ENCODE measurements at regions not wholly inside any gene's neighbourhood (a gene's known extent, or its start where the extent isn't known, plus 50 kb on each side); places are given as distances from the start of the nearest gene placed in this dataset.

DNA sequence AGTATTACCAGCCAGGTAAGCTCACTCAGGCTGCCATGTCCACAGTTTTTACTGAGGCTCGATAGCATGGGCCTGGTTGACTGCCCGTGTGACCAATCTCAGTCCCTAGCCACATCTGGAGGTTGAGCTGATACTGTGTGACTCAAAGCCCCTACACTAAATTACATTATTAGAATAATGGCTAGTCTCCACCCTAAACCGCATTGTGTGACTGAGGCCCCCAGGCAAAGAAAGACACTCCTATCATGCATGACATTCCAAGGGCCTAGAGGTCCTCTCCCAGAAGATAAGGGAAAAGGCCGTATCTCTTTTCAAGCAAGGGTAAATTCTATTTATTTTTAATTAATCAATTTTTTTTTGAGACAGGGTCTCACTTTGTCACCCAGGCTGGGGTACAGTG lies 505.3 kb downstream of the HAPSTR1 start:
- H3K9me3 ChIP-seq: no peaks in the 10 kb centered on the region
- no peaks in the 10 kb centered on the region for H3K4me1 ChIP-seq
- no peaks in the 10 kb centered on the region for H3K36me3 ChIP-seq
- no peak overlapping the region for H3K4me3 ChIP-seq
- TF ChIP-seq, protein P1, sequence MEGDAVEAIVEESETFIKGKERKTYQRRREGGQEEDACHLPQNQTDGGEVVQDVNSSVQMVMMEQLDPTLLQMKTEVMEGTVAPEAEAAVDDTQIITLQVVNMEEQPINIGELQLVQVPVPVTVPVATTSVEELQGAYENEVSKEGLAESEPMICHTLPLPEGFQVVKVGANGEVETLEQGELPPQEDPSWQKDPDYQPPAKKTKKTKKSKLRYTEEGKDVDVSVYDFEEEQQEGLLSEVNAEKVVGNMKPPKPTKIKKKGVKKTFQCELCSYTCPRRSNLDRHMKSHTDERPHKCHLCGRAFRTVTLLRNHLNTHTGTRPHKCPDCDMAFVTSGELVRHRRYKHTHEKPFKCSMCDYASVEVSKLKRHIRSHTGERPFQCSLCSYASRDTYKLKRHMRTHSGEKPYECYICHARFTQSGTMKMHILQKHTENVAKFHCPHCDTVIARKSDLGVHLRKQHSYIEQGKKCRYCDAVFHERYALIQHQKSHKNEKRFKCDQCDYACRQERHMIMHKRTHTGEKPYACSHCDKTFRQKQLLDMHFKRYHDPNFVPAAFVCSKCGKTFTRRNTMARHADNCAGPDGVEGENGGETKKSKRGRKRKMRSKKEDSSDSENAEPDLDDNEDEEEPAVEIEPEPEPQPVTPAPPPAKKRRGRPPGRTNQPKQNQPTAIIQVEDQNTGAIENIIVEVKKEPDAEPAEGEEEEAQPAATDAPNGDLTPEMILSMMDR (IDR thresholded peaks at IDR 0.05): no peak
- no peak for TF ChIP-seq POLR2A (IDR thresholded peaks at IDR 0.05)
- no peak for TF ChIP-seq POLR2AphosphoS5 (IDR thresholded peaks at IDR 0.05)
- DNase-seq (ENCODE audit: low spot score in 2 of 2): no peak
- intact Hi-C loops (cut with DNase I; ENCODE audit: low total_unique reads): no loop called here
- H3K27ac ChIP-seq: no peak overlapping the region
- peaks cover 0 to 10% of the 10 kb centered on the region in 2 donors for H3K27me3 ChIP-seq

DNA sequence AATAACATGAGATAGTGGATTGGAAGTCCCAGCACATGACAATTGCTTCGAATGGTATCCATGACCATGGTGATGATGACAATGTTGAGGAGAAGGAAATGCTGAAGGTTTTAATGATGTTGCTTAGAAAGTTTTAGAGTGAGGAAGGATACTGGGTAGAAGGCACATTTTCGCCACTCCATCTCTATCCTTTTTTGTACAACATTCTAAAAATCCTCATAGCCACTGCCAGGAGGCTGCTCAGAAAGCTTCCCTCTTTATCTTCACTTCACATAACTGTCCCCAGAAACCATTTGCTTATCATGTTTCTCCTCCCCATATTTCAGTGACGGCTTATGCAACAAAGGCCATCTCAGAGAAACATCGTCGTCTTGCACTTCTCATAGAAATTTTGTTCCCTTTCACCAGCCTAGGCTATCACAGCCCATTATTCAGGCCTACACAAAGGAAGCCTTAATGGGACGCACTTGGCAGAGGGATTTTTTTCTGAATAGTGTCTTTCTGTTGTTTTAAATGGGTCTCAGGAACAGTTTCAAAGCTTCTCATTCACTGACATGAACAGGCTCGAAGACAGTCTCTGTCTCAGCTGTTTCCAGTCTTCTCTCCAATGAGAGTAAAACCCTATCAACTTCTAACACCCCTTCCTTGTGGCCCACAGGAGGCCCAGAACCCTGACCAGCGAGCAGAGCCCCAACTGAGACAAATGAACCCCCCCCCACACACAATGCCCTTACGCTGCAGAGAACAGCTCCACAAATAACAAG lies 506.7 kb downstream of the HAPSTR1 start:
- Histone ChIP-seq H3K27ac (no peak overlapping the region), H3K36me3 (no peaks in the 10 kb centered on the region), H3K4me3 (no peak overlapping the region), H3K27me3 (peaks cover 0 to 10% of the 10 kb centered on the region in 2 donors), H3K9me3 (no peaks in the 10 kb centered on the region), H3K4me1 (no peaks in the 10 kb centered on the region)
- intact Hi-C loops (cut with DNase I; ENCODE audit: low total_unique reads): no loop called here
- no peak for DNase-seq (ENCODE audit: low spot score in 2 of 2)
- TF ChIP-seq POLR2AphosphoS5 (IDR thresholded peaks at IDR 0.05) (no peak), POLR2A (IDR thresholded peaks at IDR 0.05) (no peak)
- TF ChIP-seq, protein P1 (IDR thresholded peaks at IDR 0.05): no peak

DNA sequence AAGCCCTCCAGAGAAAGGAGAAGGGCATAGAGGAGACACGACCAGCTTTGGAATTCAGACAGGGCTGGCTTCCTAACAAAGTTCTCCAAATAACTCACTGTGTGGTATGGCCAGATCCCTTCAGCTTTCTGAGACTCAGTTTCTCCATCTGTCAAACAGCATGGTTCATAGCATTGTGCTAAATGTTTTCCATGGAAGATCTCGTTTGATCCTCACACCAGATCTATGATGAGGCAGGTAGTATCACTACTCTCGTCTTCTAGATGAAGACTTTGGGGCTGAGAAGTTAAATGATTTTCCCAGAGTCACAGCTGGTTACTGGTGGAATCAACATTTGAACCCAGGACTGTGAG lies 507.3 kb downstream of the HAPSTR1 start:
- H3K27me3 ChIP-seq: peaks cover 0 to 4% of the 10 kb centered on the region in 2 donors
- H3K36me3 ChIP-seq: no peaks in the 10 kb centered on the region
- no peak overlapping the region for H3K4me3 ChIP-seq
- TF ChIP-seq, protein P1 (IDR thresholded peaks at IDR 0.05): no peak
- TF ChIP-seq POLR2A (IDR thresholded peaks at IDR 0.05) (no peak), POLR2AphosphoS5 (IDR thresholded peaks at IDR 0.05) (no peak)
- no peak for DNase-seq (ENCODE audit: low spot score in 2 of 2)
- intact Hi-C loops (cut with DNase I; ENCODE audit: low total_unique reads): no loop called here
- H3K9me3 ChIP-seq: no peaks in the 10 kb centered on the region
- no peak overlapping the region for H3K27ac ChIP-seq
- H3K4me1 ChIP-seq: no peaks in the 10 kb centered on the region

DNA sequence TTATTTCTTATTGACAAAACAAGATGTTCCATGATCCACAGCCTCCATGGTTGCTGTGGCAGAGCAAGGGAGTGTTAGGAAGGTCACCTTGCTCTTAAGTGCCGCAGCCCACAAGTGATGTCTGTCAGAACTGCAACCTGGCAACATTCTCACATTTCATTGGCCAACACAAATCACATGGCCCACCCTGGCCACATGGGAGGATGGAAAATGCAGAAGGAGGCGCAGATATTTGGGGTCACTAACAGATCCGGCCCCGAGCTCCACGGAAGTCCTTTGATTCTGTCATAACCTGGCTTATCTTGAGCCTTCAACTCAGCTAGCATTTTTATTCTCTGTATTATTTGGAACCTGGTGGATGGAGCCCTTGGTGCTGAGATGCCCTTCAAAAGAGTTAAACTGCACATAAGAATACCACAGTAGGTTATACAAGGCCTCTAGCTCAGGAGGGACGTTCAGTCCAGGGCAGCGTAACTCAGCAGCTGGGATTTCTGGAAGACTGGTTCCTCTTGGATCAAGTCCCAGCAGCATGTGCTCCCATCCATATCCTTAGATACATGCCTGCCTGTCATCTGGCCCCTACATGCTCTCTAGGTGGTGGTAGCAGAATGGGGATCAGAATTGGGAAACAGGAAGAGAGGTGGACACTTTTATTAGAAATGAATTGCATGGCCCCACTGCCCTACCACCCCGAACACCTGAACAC lies 508.1 kb downstream of the HAPSTR1 start:
- H3K36me3 ChIP-seq: no peaks in the 10 kb centered on the region
- intact Hi-C loops (cut with DNase I; ENCODE audit: low total_unique reads): no loop called here
- H3K4me1 ChIP-seq: no peaks in the 10 kb centered on the region
- H3K27me3 ChIP-seq: no peaks in the 10 kb centered on the region
- H3K4me3 ChIP-seq: no peak overlapping the region
- no peak for TF ChIP-seq POLR2AphosphoS5 (IDR thresholded peaks at IDR 0.05)
- TF ChIP-seq, protein P1 (IDR thresholded peaks at IDR 0.05): no peak
- TF ChIP-seq POLR2A (IDR thresholded peaks at IDR 0.05): no peak
- no peaks in the 10 kb centered on the region for H3K9me3 ChIP-seq
- no peak overlapping the region for H3K27ac ChIP-seq
- DNase-seq (ENCODE audit: low spot score in 2 of 2): no peak

DNA sequence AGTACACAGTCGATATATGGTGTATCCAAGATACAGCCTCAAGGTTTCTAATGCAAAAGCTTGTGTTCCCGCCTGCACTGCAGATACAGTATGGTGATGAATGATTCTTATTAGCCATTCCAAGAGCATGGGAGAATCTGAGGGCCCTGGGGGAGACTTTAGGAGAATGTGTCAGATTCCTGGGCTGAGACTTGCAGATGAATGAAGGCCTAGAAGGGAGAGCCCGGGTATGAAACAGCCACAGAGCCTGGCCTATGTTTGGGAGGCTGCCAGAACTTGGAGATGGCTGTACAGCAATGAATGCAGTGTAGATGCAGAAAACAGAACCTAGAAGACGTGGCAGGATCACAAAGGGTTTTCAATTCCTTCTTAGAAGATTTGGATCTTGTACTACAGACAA lies 510.7 kb downstream of the HAPSTR1 start:
- intact Hi-C loops (cut with DNase I; ENCODE audit: low total_unique reads): no loop called here
- no peaks in the 10 kb centered on the region for H3K9me3 ChIP-seq

More for the DNA sequence above, 510.7 kb downstream of the HAPSTR1 start:
- H3K27me3 ChIP-seq: no peaks in the 10 kb centered on the region
- no peaks in the 10 kb centered on the region for H3K4me1 ChIP-seq
- H3K4me3 ChIP-seq: no peak overlapping the region
- TF ChIP-seq POLR2A (IDR thresholded peaks at IDR 0.05) (no peak), POLR2AphosphoS5 (IDR thresholded peaks at IDR 0.05) (no peak)
- TF ChIP-seq, protein P1 (IDR thresholded peaks at IDR 0.05): no peak
- DNase-seq (ENCODE audit: low spot score in 2 of 2): no peak
- no peaks in the 10 kb centered on the region for H3K36me3 ChIP-seq
- no peak overlapping the region for H3K27ac ChIP-seq

All from breast epithelium (tissue), 4 donors.